ENCODE measurements at regions not wholly inside any gene's neighbourhood (a gene's known extent, or its start where the extent isn't known, plus 50 kb on each side); places are given as distances from the start of the nearest gene placed in this dataset.

DNA sequence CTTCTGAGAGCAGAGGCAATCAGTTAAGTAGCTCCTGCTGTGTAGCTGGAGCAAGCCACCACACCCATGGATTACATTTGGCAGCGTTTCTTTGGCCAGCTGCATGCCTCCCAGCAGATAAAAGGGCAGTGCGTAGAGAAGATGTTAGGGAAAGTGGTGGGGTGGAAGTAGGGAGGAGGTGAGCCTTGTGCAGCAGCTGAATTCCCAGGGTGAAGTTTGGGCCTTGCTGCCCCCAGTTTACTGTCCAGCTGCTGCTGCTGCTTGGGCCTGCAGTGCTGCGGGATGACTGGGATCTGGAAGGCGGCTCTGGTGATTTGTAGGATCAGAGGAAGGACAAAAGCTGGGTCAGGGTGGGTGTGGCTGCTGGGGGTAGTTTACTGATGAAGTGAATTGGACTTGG, 318.7 kb upstream of the C2CD4B start:
- TF ChIP-seq POLR2AphosphoS5 (IDR thresholded peaks at IDR 0.05; ENCODE audit: insufficient read depth in 1 of 2, low read depth in 1 of 2) (no peak), POLR2A (IDR thresholded peaks at IDR 0.05) (no peak)
